NOMO-1 (cell line): ENCODE measurements at regions not wholly inside any gene's neighbourhood (a gene's known extent, or its start where the extent isn't known, plus 50 kb on each side); places are given as distances from the start of the nearest gene placed in this dataset.
"Not testable (repeated sequence)": the region's sequence is repeated elsewhere in the genome, so short reads cannot be mapped to it uniquely, and the experiment has no call there.

Experiments used
- DNase-seq, 2 experiments: peaks; one replicate each; lab custom pipeline; 2025; ENCODE audit not compliant: unreplicated experiment in 2 of 2; lab: John Stamatoyannopoulos, UW

GRCh38 chr1:57546549-57547330, 122.9 kb upstream of the DAB1 start:
- DNase-seq: no peak

GRCh38 chr1:57544345-57544744, 120.5 kb upstream of the DAB1 start:
- no peak for DNase-seq

GRCh38 chr1:57536749-57537423, 113.0 kb upstream of the DAB1 start:
- DNase-seq: no peak

- DNase-seq: no peak
Observed at GRCh38 chr1:57532299-57532698, 108.4 kb upstream of the DAB1 start.

GRCh38 chr1:57530911-57531260, 107.0 kb upstream of the DAB1 start:
- DNase-seq: not testable (repeated sequence)

GRCh38 chr1:57530206-57530910, 106.5 kb upstream of the DAB1 start:
- DNase-seq: no peak

GRCh38 chr1:57522575-57522974, 98.7 kb upstream of the DAB1 start:
- DNase-seq: no peak

- no peak for DNase-seq
Observed at GRCh38 chr1:57520743-57521515, 97.1 kb upstream of the DAB1 start.

- DNase-seq: no peak
Observed at GRCh38 chr1:57518496-57518895, 94.6 kb upstream of the DAB1 start.

GRCh38 chr1:57517587-57518374, 93.9 kb upstream of the DAB1 start:
- no peak for DNase-seq

GRCh38 chr1:57512386-57512785, 88.5 kb upstream of the DAB1 start:
- no peak for DNase-seq

GRCh38 chr1:57506941-57507340, 83.1 kb upstream of the DAB1 start:
- no peak for DNase-seq

GRCh38 chr1:57503337-57503736, 79.5 kb upstream of the DAB1 start:
- no peak for DNase-seq

- DNase-seq: no peak
Observed at GRCh38 chr1:57500136-57500830, 76.4 kb upstream of the DAB1 start.

GRCh38 chr1:57494530-57495079, 70.7 kb upstream of the DAB1 start:
- no peak for DNase-seq

- no peak for DNase-seq
Observed at GRCh38 chr1:57492586-57493226, 68.8 kb upstream of the DAB1 start.

- no peak for DNase-seq
Observed at GRCh38 chr1:57489358-57490036, 65.6 kb upstream of the DAB1 start.

GRCh38 chr1:57485643-57486042, 61.8 kb upstream of the DAB1 start:
- DNase-seq: no peak
